CD4-positive, alpha-beta T cell (primary cell): ENCODE measurements at regions not wholly inside any gene's neighbourhood (a gene's known extent, or its start where the extent isn't known, plus 50 kb on each side); places are given as distances from the start of the nearest gene placed in this dataset.

Source experiments
- ATAC-seq: fragments of 200-7000 bp; cut with Tn5 transposase; one replicate; pipeline ENCODE4 v1.10.0; 2022; ENCODE audit warnings: mild to moderate bottlenecking; ENCODE audit not compliant: poor library complexity
- CTCF ChIA-PET: fragments of 350-600 bp; sonication (Branson Sonifier 250); formaldehyde crosslinking; loops from one replicate; lab custom pipeline; 2021; ENCODE audit warnings: antibody characterized with exemption, inconsistent platforms; lab: Charles Lee
- POLR2A ChIA-PET: fragments of 350-600 bp; sonication (Branson Sonifier 250); formaldehyde crosslinking; loops from one replicate; lab custom pipeline; 2021; ENCODE audit warnings: antibody characterized with exemption, inconsistent platforms; lab: Charles Lee
- DNase-seq, 14 experiments: peaks; one replicate each; pipeline ENCODE4 v3.0.0-alpha.2; 2013 to 2020; ENCODE audit warnings: mixed read lengths in 2 of 14
- H3K27ac ChIP-seq, 2 donors: one replicate each; pipeline versions ENCODE4 v1.5.1 to v1.7.0; 2013; ENCODE audit warnings: low read length in 2 of 2, low read depth in 1 of 2, mild to moderate bottlenecking in 1 of 2
- H3K27me3 ChIP-seq, 2 experiments: 1 replicate in 1 of 2; 2 replicates in 1 of 2; pipeline versions ENCODE4 v1.6.1 to v1.7.0; 2013; ENCODE audit warnings: low read length in 2 of 2, control low read depth in 1 of 2, mild to moderate bottlenecking in 1 of 2, moderate library complexity in 1 of 2; ENCODE audit not compliant: insufficient read depth in 2 of 2, control insufficient read depth in 1 of 2
- H3K36me3 ChIP-seq: one replicate; pipeline ENCODE4 v1.6.1; 2013; ENCODE audit warnings: low read length, control low read depth; ENCODE audit not compliant: insufficient read depth
- H3K4me1 ChIP-seq: one replicate; pipeline ENCODE4 v1.6.1; 2013; ENCODE audit warnings: low read length, control low read depth; ENCODE audit not compliant: insufficient read depth
- H3K4me3 ChIP-seq: one replicate; pipeline ENCODE4 v1.5.1; 2013; ENCODE audit warnings: mild to moderate bottlenecking, low read length, moderate library complexity
- H3K9me3 ChIP-seq, 2 experiments: 1 replicate in 1 of 2; 2 replicates in 1 of 2; pipeline versions ENCODE4 v1.6.1 to v1.7.0; 2013; ENCODE audit warnings: low read length in 2 of 2, mild to moderate bottlenecking in 2 of 2, control low read depth in 1 of 2, moderate library complexity in 1 of 2; ENCODE audit not compliant: control insufficient read depth in 1 of 2, insufficient read depth in 1 of 2
- H3K27ac Mint-ChIP-seq: one replicate; pipeline ENCODE4 v1.8.0; 2020; ENCODE audit warnings: mixed read lengths
- H3K27me3 Mint-ChIP-seq: one replicate; pipeline ENCODE4 v1.8.0; 2021; ENCODE audit warnings: mixed read lengths
- H3K36me3 Mint-ChIP-seq: one replicate; pipeline ENCODE4 v1.8.0; 2021; ENCODE audit warnings: low read depth, mixed read lengths
- H3K4me1 Mint-ChIP-seq: one replicate; pipeline ENCODE4 v1.8.0; 2021; ENCODE audit warnings: low read depth, mixed read lengths
- H3K4me3 Mint-ChIP-seq: one replicate; pipeline ENCODE4 v1.8.0; 2020; ENCODE audit warnings: mild to moderate bottlenecking, mixed read lengths
- H3K9me3 Mint-ChIP-seq: one replicate; pipeline ENCODE4 v1.8.0; 2020; ENCODE audit warnings: mixed read lengths
- CTCF ChIP-seq: fragments of 200-600 bp; IDR thresholded peaks from one replicate; pipeline ENCODE4 v1.8.0; 2022; ENCODE audit warnings: antibody characterized with exemption, mild to moderate bottlenecking
- intact Hi-C, 2 experiments: fragments of 100-400 bp; cut with DNase I in 1 of 2; cut with micrococcal nuclease in 1 of 2; formaldehyde crosslinking; loops; one replicate each; pipeline versions ENCODE4 v1.15.1 to v1.9.0; 2023 to 2025; cut with DNase I, micrococcal nuclease

DNA sequence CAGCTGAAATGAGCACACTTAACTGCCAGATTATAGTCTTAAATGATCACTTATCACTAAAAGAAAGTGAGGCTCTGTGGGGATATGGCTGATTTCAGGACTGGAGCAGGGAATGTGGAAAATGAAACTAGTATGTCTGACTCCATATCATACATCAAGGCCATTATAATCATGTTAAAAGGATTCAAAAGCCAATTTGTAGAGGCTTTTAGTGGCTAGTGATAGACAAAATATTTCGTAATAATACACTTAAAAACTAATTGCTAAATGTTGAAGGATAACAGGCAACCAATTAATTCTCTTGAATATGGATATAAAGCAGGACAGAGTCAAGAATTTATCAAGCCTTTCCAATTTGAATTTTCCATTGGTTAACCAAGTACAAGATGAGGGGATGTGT is 358.1 kb upstream of the NDST3 start:
- H3K4me1 ChIP-seq = no peaks in the 10 kb centered on the region
- DNase-seq (no peak), ATAC-seq (no peak)
- intact Hi-C loops = no loop called here
- H3K27me3 ChIP-seq = no peaks in the 10 kb centered on the region
- Mint-ChIP-seq H3K4me1 (no peaks in the 10 kb centered on the region), H3K4me3 (no peak overlapping the region), H3K27ac (no peak overlapping the region), H3K9me3 (no peaks in the 10 kb centered on the region), H3K36me3 (no peaks in the 10 kb centered on the region), H3K27me3 (no peaks in the 10 kb centered on the region)
- H3K9me3 ChIP-seq = peaks cover 0 to 9% of the 10 kb centered on the region in 2 experiments
- no peak overlapping the region for H3K27ac ChIP-seq
- CTCF ChIA-PET = no interaction called here
- no peak overlapping the region for H3K4me3 ChIP-seq
- H3K36me3 ChIP-seq = no peaks in the 10 kb centered on the region
- TF ChIP-seq CTCF = no peak
- POLR2A ChIA-PET = no interaction called here

DNA sequence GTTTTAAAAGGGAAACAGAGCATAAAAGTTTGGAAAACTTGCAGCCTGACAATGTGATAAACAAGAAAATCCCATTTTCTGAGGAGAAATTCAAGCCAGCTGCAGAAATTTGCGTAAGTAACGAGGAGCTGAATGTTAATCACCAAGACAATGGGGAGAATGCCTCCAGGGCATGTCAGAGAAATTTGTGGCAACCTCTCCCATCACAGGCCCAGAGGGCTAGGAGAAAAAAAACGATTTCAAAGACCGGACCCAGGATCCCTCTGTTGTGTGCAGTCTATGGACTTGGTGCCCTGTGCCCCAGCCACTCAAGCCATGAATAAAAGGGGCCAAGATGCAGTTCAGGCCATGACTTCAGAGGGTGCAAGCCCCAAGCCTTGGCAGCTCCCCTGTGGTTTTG is 355.4 kb upstream of the NDST3 start:
- H3K4me3 ChIP-seq = no peak overlapping the region
- POLR2A ChIA-PET = no interaction called here

DNA sequence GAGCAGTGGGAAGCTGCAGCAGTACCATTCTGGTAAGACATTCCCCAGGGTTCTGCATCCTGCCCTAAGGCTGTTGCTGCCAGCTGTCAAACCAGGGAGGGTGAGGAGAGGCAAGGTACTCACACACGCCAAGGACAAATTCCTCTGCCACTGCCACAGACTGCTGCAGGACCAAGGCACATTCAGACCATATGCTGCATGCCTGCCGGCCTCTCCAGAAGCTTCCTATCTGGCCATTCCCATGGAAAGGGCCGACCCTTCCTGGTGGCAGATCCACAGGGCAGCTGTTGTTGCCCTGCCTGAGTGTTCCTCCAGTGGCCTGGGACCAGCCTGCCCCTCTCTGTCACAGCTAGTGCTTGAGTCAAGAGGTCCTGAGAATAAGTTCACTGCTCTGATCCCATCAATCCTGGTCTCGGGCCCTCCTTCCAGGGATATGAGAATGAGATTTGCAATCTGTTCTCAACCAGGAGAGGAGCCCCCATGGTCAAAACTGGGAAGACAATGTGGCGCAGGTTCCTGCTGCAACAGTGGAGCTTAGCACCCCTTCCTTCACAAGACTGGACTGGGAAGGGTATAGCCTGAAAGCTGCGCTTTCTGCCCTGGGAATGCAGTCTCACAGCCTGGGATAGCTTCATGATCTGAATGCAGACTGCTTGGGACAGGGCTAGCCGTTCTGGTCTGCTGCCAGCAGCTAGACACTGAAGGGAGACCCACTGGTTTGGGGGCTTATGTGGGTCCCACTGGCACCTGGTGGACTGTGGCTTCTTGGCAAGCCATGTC is 342.5 kb upstream of the NDST3 start:
- ChIA-PET CTCF (no interaction called here), POLR2A (no interaction called here)
- no peak overlapping the region for H3K4me3 ChIP-seq
- Mint-ChIP-seq H3K27ac (no peak overlapping the region), H3K27me3 (no peaks in the 10 kb centered on the region), H3K9me3 (peaks cover 10% of the 10 kb centered on the region), H3K4me1 (no peaks in the 10 kb centered on the region), H3K4me3 (no peak overlapping the region), H3K36me3 (no peaks in the 10 kb centered on the region)
- no peak overlapping the region for H3K27ac ChIP-seq
- H3K36me3 ChIP-seq = no peaks in the 10 kb centered on the region
- peaks cover 0 to 15% of the 10 kb centered on the region in 2 experiments for H3K9me3 ChIP-seq
- no peak for TF ChIP-seq CTCF
- intact Hi-C loops = no loop called here
- no peaks in the 10 kb centered on the region for H3K27me3 ChIP-seq
- ATAC-seq (no peak), DNase-seq (no peak)
- H3K4me1 ChIP-seq = no peaks in the 10 kb centered on the region

More for the DNA sequence above, 355.4 kb upstream of the NDST3 start:
- Histone ChIP-seq H3K9me3 (peaks cover 0 to 9% of the 10 kb centered on the region in 2 experiments), H3K36me3 (no peaks in the 10 kb centered on the region), H3K27ac (no peak overlapping the region), H3K27me3 (no peaks in the 10 kb centered on the region), H3K4me1 (no peaks in the 10 kb centered on the region)
- ATAC-seq = no peak
- Mint-ChIP-seq H3K36me3 (no peaks in the 10 kb centered on the region), H3K4me3 (no peak overlapping the region), H3K4me1 (no peaks in the 10 kb centered on the region), H3K27ac (no peak overlapping the region), H3K27me3 (no peaks in the 10 kb centered on the region), H3K9me3 (no peaks in the 10 kb centered on the region)
- DNase-seq = no peak
- intact Hi-C loops = no loop called here
- CTCF ChIA-PET = no interaction called here
- TF ChIP-seq CTCF = no peak
